ENCODE measurements at regions not wholly inside any gene's neighbourhood (a gene's known extent, or its start where the extent isn't known, plus 50 kb on each side); places are given as distances from the start of the nearest gene placed in this dataset.

DNA sequence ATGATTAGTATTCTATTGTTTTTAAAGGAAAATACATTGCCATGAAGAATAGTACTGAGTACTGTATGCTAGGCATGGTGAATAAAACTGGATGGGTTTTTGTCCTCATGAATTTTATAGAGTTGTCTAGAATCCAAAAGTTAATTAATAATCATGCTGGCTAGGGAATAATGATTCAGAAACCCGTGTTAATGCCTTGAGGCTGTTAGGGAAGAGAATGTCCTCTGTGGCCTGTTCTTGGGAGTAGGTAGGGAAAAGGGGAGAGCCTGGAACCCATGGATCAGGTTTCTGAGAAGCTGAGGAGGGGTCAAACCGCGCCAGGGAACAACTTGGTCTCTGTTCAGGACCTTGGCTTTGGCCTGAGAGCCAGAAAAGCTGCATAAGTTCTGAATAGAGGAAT lies 1376.3 kb upstream of the SLC10A2 start:
- TF ChIP-seq POLR2AphosphoS5 (IDR thresholded peaks at IDR 0.05; ENCODE audit: insufficient read depth in 1 of 2, low read depth in 1 of 2) = no peak
- TF ChIP-seq, protein P1, sequence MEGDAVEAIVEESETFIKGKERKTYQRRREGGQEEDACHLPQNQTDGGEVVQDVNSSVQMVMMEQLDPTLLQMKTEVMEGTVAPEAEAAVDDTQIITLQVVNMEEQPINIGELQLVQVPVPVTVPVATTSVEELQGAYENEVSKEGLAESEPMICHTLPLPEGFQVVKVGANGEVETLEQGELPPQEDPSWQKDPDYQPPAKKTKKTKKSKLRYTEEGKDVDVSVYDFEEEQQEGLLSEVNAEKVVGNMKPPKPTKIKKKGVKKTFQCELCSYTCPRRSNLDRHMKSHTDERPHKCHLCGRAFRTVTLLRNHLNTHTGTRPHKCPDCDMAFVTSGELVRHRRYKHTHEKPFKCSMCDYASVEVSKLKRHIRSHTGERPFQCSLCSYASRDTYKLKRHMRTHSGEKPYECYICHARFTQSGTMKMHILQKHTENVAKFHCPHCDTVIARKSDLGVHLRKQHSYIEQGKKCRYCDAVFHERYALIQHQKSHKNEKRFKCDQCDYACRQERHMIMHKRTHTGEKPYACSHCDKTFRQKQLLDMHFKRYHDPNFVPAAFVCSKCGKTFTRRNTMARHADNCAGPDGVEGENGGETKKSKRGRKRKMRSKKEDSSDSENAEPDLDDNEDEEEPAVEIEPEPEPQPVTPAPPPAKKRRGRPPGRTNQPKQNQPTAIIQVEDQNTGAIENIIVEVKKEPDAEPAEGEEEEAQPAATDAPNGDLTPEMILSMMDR (IDR thresholded peaks at IDR 0.05) = no peak

Data from vagina (tissue), 2 donors.